WTC11 (cell line): ENCODE measurements at regions not wholly inside any gene's neighbourhood (a gene's known extent, or its start where the extent isn't known, plus 50 kb on each side); places are given as distances from the start of the nearest gene placed in this dataset.

Source experiments
- ATAC-seq: fragments of 200-7000 bp; cut with Tn5 transposase; 2 replicates; pipeline ENCODE4 v1.10.0; 2021; ENCODE audit warnings: mild to moderate bottlenecking, moderate library complexity
- CTCF ChIA-PET: fragments of 300-600 bp; sonication (Branson Sonifier 250); formaldehyde crosslinking; loops from one replicate; lab custom pipeline; 2021; ENCODE audit warnings: antibody characterized with exemption; lab: Charles Lee
- POLR2A ChIA-PET: fragments of 350-600 bp; sonication (Branson Sonifier 250); formaldehyde crosslinking; loops from one replicate; lab custom pipeline; 2021; ENCODE audit warnings: antibody characterized with exemption; lab: Charles Lee
- DNase-seq: peaks from one replicate; pipeline ENCODE4 v3.0.0; 2021; ENCODE audit warnings: low spot score
- H3K27ac Mint-ChIP-seq: 2 replicates; pipeline ENCODE4 v1.8.0; 2021; ENCODE audit warnings: mixed read lengths
- H3K27me3 Mint-ChIP-seq: 2 replicates; pipeline ENCODE4 v1.8.0; 2021; ENCODE audit warnings: low read depth, mild to moderate bottlenecking, moderate library complexity, mixed read lengths
- H3K36me3 Mint-ChIP-seq: 2 replicates; pipeline ENCODE4 v1.8.0; 2021; ENCODE audit warnings: mixed read lengths
- H3K4me1 Mint-ChIP-seq: 2 replicates; pipeline ENCODE4 v1.8.0; 2022; ENCODE audit warnings: mixed read lengths
- H3K4me3 Mint-ChIP-seq: 2 replicates; pipeline ENCODE4 v1.8.0; 2021; ENCODE audit warnings: mild to moderate bottlenecking, moderate library complexity, mixed read lengths
- H3K9me3 Mint-ChIP-seq: 2 replicates; pipeline ENCODE4 v1.8.0; 2021; ENCODE audit warnings: mixed read lengths
- AFF4 ChIP-seq: sonication (generic); formaldehyde crosslinking; IDR thresholded peaks from 2 replicates; pipeline ENCODE4 v1.8.1; 2023; ENCODE audit warnings: mild to moderate bottlenecking, missing genetic modification reagents, borderline replicate concordance
- ATF2 ChIP-seq: sonication (generic); formaldehyde crosslinking; IDR thresholded peaks from 2 replicates; pipeline ENCODE4 v1.8.1; 2022; ENCODE audit warnings: low read depth, missing genetic modification reagents, borderline replicate concordance
- ATF3 ChIP-seq: sonication (generic); formaldehyde crosslinking; conservative IDR thresholded peaks from 2 replicates; pipeline ENCODE4 v1.8.1; 2022; ENCODE audit warnings: mild to moderate bottlenecking, missing genetic modification reagents
- CDX4 ChIP-seq: fragments of 250-450 bp; sonication (Bioruptor Pico); IDR thresholded peaks from 2 replicates; pipeline ENCODE4 v1.9.0; 2021; ENCODE audit warnings: moderate library complexity, mild to moderate bottlenecking, inconsistent platforms, borderline replicate concordance
- CTCF ChIP-seq: fragments of 200-600 bp; IDR thresholded peaks from 2 replicates; pipeline ENCODE4 v1.8.0; 2022; ENCODE audit warnings: antibody characterized with exemption
- ELF4 ChIP-seq: sonication (generic); formaldehyde crosslinking; IDR thresholded peaks from 2 replicates; pipeline ENCODE4 v1.8.1; 2022; ENCODE audit warnings: low read depth, mild to moderate bottlenecking, moderate library complexity, missing genetic modification reagents
- GTF2I ChIP-seq: fragments of 250-450 bp; sonication (Bioruptor Pico); conservative IDR thresholded peaks from 2 replicates; pipeline ENCODE4 v1.4.0; 2021; ENCODE audit warnings: mild to moderate bottlenecking
- HMGA2 ChIP-seq: fragments of 250-450 bp; sonication (Bioruptor Pico); IDR thresholded peaks from 2 replicates; pipeline ENCODE4 v1.4.0; 2021; ENCODE audit warnings: mild to moderate bottlenecking, moderate library complexity
- HMGXB4 ChIP-seq: sonication (generic); formaldehyde crosslinking; IDR thresholded peaks from 2 replicates; pipeline ENCODE4 v1.8.1; 2023; ENCODE audit warnings: mild to moderate bottlenecking, moderate library complexity, missing genetic modification reagents
- MXD4 ChIP-seq: fragments of 250-450 bp; sonication (Bioruptor Pico); IDR thresholded peaks from 2 replicates; pipeline ENCODE4 v1.8.0; 2021; ENCODE audit warnings: mild to moderate bottlenecking, moderate library complexity, borderline replicate concordance
- MYBL2 ChIP-seq: sonication (generic); formaldehyde crosslinking; IDR thresholded peaks from 2 replicates; pipeline ENCODE4 v1.8.1; 2023; ENCODE audit warnings: mild to moderate bottlenecking, moderate library complexity, missing genetic modification reagents
- OVOL2 ChIP-seq: fragments of 250-450 bp; sonication (Bioruptor Pico); IDR thresholded peaks from 2 replicates; pipeline ENCODE4 v1.9.0; 2021; ENCODE audit warnings: mild to moderate bottlenecking, borderline replicate concordance
- SOX15 ChIP-seq: fragments of 250-450 bp; sonication (Bioruptor Pico); IDR thresholded peaks from 2 replicates; pipeline ENCODE4 v1.9.0; 2021; ENCODE audit warnings: mild to moderate bottlenecking
- SP1 ChIP-seq: sonication (generic); formaldehyde crosslinking; conservative IDR thresholded peaks from 2 replicates; pipeline ENCODE4 v1.8.1; 2022; ENCODE audit warnings: missing genetic modification reagents
- TEAD4 ChIP-seq: sonication (generic); formaldehyde crosslinking; IDR thresholded peaks from 2 replicates; pipeline ENCODE4 v1.8.0; 2022; ENCODE audit warnings: mild to moderate bottlenecking, missing genetic modification reagents
- ZBTB21 ChIP-seq: sonication (generic); formaldehyde crosslinking; IDR thresholded peaks from 2 replicates; pipeline ENCODE4 v1.8.1; 2023; ENCODE audit warnings: mild to moderate bottlenecking, missing genetic modification reagents, borderline replicate concordance
- ZNF138 ChIP-seq: sonication (generic); formaldehyde crosslinking; conservative IDR thresholded peaks from 2 replicates; pipeline ENCODE4 v1.8.1; 2022; ENCODE audit warnings: mild to moderate bottlenecking, moderate library complexity, missing genetic modification reagents
- ZNF263 ChIP-seq: sonication (generic); formaldehyde crosslinking; IDR thresholded peaks from 2 replicates; pipeline ENCODE4 v1.8.1; 2022; ENCODE audit warnings: low read depth, mild to moderate bottlenecking, moderate library complexity, missing genetic modification reagents
- ZNF317 ChIP-seq: sonication (generic); formaldehyde crosslinking; IDR thresholded peaks from 2 replicates; pipeline ENCODE4 v1.8.1; 2023; ENCODE audit warnings: low read depth, mild to moderate bottlenecking, moderate library complexity, missing genetic modification reagents, borderline replicate concordance
- ZNF425 ChIP-seq: fragments of 250-450 bp; sonication (Bioruptor Pico); conservative IDR thresholded peaks from 2 replicates; pipeline ENCODE4 v1.9.0; 2021; ENCODE audit warnings: mild to moderate bottlenecking

- DNase-seq: no peak
- TF ChIP-seq SOX15 (CRISPR knock-in tag) (no peak), HMGA2 (CRISPR knock-in tag) (peak; percentile 95)
- no peak for ATAC-seq
- Mint-ChIP-seq H3K4me1 (peaks cover 9% of the 10 kb centered on the region), H3K4me3 (no peak overlapping the region), H3K27ac (no peak overlapping the region), H3K36me3 (peaks cover 3% of the 10 kb centered on the region; the same call in 1 of the 2 replicates), H3K9me3 (peaks cover 22% of the 10 kb centered on the region), H3K27me3 (no peaks in the 10 kb centered on the region)
- POLR2A ChIA-PET: no interaction called here
- CTCF ChIA-PET: no interaction called here
Measured at GRCh38 chr5:84550222-84550621, 165.5 kb upstream of the EDIL3 start.

- POLR2A ChIA-PET: no interaction called here
Measured at GRCh38 chr5:84549054-84549453, 164.4 kb upstream of the EDIL3 start.

More at GRCh38 chr5:84549054-84549453, 164.4 kb upstream of the EDIL3 start:
- no peaks in the 10 kb centered on the region for H3K27me3 Mint-ChIP-seq
- TF ChIP-seq ZBTB21 (no peak), CTCF (no peak), OVOL2 (CRISPR knock-in tag) (no peak), ATF3 (no peak), AFF4 (CRISPR knock-in tag) (no peak), MYBL2 (CRISPR knock-in tag) (no peak), ZNF425 (no peak), ZNF263 (CRISPR knock-in tag) (no peak), SP1 (CRISPR knock-in tag) (no peak), ZNF317 (CRISPR knock-in tag) (no peak), TEAD4 (CRISPR knock-in tag) (no peak), HMGA2 (CRISPR knock-in tag) (no peak), GTF2I (no peak), MXD4 (CRISPR knock-in tag) (no peak), CDX4 (CRISPR knock-in tag) (no peak), ZNF138 (CRISPR knock-in tag) (no peak), ELF4 (no peak), HMGXB4 (CRISPR knock-in tag) (no peak), ATF2 (CRISPR knock-in tag) (no peak)
- TF ChIP-seq, all 79 proteins: peak for 0
- H3K9me3 Mint-ChIP-seq: peaks cover 17% of the 10 kb centered on the region
- peaks cover 3% of the 10 kb centered on the region; the same call in 1 of the 2 replicates for H3K36me3 Mint-ChIP-seq
- no peak overlapping the region for H3K4me3 Mint-ChIP-seq
- peak overlapping the region; percentile 2; the same call in 1 of the 2 replicates for H3K27ac Mint-ChIP-seq
- CTCF ChIA-PET: no interaction called here
- H3K4me1 Mint-ChIP-seq: peaks cover 9% of the 10 kb centered on the region
- ATAC-seq (no peak), DNase-seq (no peak)
